ENCODE measurements at regions not wholly inside any gene's neighbourhood (a gene's known extent, or its start where the extent isn't known, plus 50 kb on each side); places are given as distances from the start of the nearest gene placed in this dataset.

- DNase-seq: no peak
Measured at GRCh38 chr1:93013145-93014065, 52.1 kb upstream of the DIPK1A start.

GRCh38 chr1:93014168-93014567 is 52.9 kb upstream of the DIPK1A start:
- no peak for DNase-seq

GRCh38 chr1:93015590-93015989 is 54.3 kb upstream of the DIPK1A start:
- DNase-seq: no peak

GRCh38 chr1:93016171-93016570 is 54.9 kb upstream of the DIPK1A start:
- DNase-seq: no peak

- DNase-seq: peak; percentile 73
Measured at GRCh38 chr1:93021539-93022134, 57.4 kb upstream of the MTF2 start.

GRCh38 chr1:93022580-93022979 is 56.5 kb upstream of the MTF2 start:
- no peak for DNase-seq

- DNase-seq: no peak
Measured at GRCh38 chr1:93023281-93023680, 55.8 kb upstream of the MTF2 start.

- peak; percentile 29 for DNase-seq
Measured at GRCh38 chr1:93025572-93025971, 53.5 kb upstream of the MTF2 start.

- no peak for DNase-seq
Measured at GRCh38 chr1:93028542-93028941, 50.5 kb upstream of the MTF2 start.
